GM12891 (cell line): ENCODE measurements at regions not wholly inside any gene's neighbourhood (a gene's known extent, or its start where the extent isn't known, plus 50 kb on each side); places are given as distances from the start of the nearest gene placed in this dataset.
"Not testable (repeated sequence)": the region's sequence is repeated elsewhere in the genome, so short reads cannot be mapped to it uniquely, and the experiment has no call there.

ENCODE experiments used
- DNase-seq: peaks from one replicate; pipeline ENCODE4 v3.0.0; 2011; ENCODE audit warnings: low spot score; ENCODE audit not compliant: insufficient read length
- FAIRE-seq: peaks from 2 replicates; lab custom pipeline; 2011; peaks lifted over from hg19 to GRCh38; lab: Jason Lieb, UNC
- PAX5 ChIP-seq: IDR thresholded peaks from 2 replicates; pipeline ENCODE4 v1.6.1; 2011; ENCODE audit warnings: low read length, moderate library complexity, mild to moderate bottlenecking; ENCODE audit not compliant: insufficient read depth, severe bottlenecking
- POLR2A ChIP-seq: IDR thresholded peaks from 2 replicates; pipeline ENCODE4 v1.6.1; 2011; ENCODE audit warnings: low read depth, low read length, control low read depth
- POLR2AphosphoS5 ChIP-seq: IDR thresholded peaks from 2 replicates; pipeline ENCODE4 v1.6.1; 2011; ENCODE audit warnings: low read depth, low read length, control low read depth
- POU2F2 ChIP-seq: IDR thresholded peaks from 2 replicates; pipeline ENCODE4 v1.6.1; 2011; ENCODE audit warnings: low read depth, mild to moderate bottlenecking, control low read depth, low read length, moderate library complexity
- SPI1 ChIP-seq: IDR thresholded peaks from 2 replicates; pipeline ENCODE4 v1.6.1; 2011; ENCODE audit warnings: low read depth, low read length, control low read depth
- TAF1 ChIP-seq: IDR thresholded peaks from 2 replicates; pipeline ENCODE4 v1.6.1; 2011; ENCODE audit warnings: low read depth, low read length, control low read depth

GRCh38 chr6:113365191-113365590 lies 492.0 kb upstream of the MARCKS start:
- FAIRE-seq (no peak), DNase-seq (no peak)
- TF ChIP-seq PAX5 (no peak), POLR2A (no peak), TAF1 (no peak), SPI1 (no peak)

GRCh38 chr6:113366505-113366904 lies 490.6 kb upstream of the MARCKS start:
- TF ChIP-seq POLR2AphosphoS5, result no peak
- TF ChIP-seq POLR2A, result no peak
- no peak for TF ChIP-seq SPI1
- no peak for TF ChIP-seq POU2F2
- no peak for TF ChIP-seq TAF1
- TF ChIP-seq PAX5, result no peak
- no peak for DNase-seq
- FAIRE-seq, result no peak

GRCh38 chr6:113370508-113371502 lies 486.3 kb upstream of the MARCKS start:
- no peak for TF ChIP-seq POLR2AphosphoS5
- TF ChIP-seq SPI1, result no peak
- no peak for TF ChIP-seq TAF1
- TF ChIP-seq POU2F2, result no peak
- no peak for TF ChIP-seq PAX5
- TF ChIP-seq POLR2A, result no peak
- DNase-seq (no peak), FAIRE-seq (no peak)

GRCh38 chr6:113375466-113375865 lies 481.7 kb upstream of the MARCKS start:
- not testable (repeated sequence) for DNase-seq, FAIRE-seq

- DNase-seq, result no peak
- TF ChIP-seq POLR2A (no peak), TAF1 (no peak), POU2F2 (no peak), SPI1 (no peak), PAX5 (no peak), POLR2AphosphoS5 (no peak)
- no peak for FAIRE-seq
These were observed 480.9 kb upstream of the MARCKS start for GRCh38 chr6:113375950-113376846.

- FAIRE-seq (no peak), DNase-seq (no peak)
- TF ChIP-seq PAX5 (no peak), SPI1 (no peak), POLR2AphosphoS5 (no peak), POU2F2 (no peak), POLR2A (no peak), TAF1 (no peak)
These were observed 480.3 kb upstream of the MARCKS start for GRCh38 chr6:113376847-113377165.

- DNase-seq (no peak), FAIRE-seq (peak; percentile 5)
- TF ChIP-seq SPI1 (peak; percentile 27; the same call in 1 of the 2 replicates), POLR2A (no peak), POU2F2 (no peak), TAF1 (no peak)
These were observed 479.7 kb upstream of the MARCKS start for GRCh38 chr6:113377362-113377942.

- FAIRE-seq (no peak), DNase-seq (no peak)
- TF ChIP-seq POU2F2, result no peak
- no peak for TF ChIP-seq POLR2A
- TF ChIP-seq SPI1, result no peak
- no peak for TF ChIP-seq PAX5
- TF ChIP-seq TAF1, result no peak
- TF ChIP-seq POLR2AphosphoS5, result no peak
These were observed 476.6 kb upstream of the MARCKS start for GRCh38 chr6:113380591-113380990.

- DNase-seq (no peak), FAIRE-seq (no peak)
- no peak for TF ChIP-seq POLR2AphosphoS5
- no peak for TF ChIP-seq POLR2A
- no peak for TF ChIP-seq TAF1
- TF ChIP-seq SPI1, result no peak
- TF ChIP-seq PAX5, result no peak
- TF ChIP-seq POU2F2, result no peak
These were observed 475.9 kb upstream of the MARCKS start for GRCh38 chr6:113381232-113381631.

GRCh38 chr6:113381959-113382358 lies 475.2 kb upstream of the MARCKS start:
- FAIRE-seq (peak; percentile 92), DNase-seq (peak; percentile 5)
- TF ChIP-seq POLR2AphosphoS5 (no peak), SPI1 (peak; percentile 96)
